ENCODE measurements at regions not wholly inside any gene's neighbourhood (a gene's known extent, or its start where the extent isn't known, plus 50 kb on each side); places are given as distances from the start of the nearest gene placed in this dataset.

DNA sequence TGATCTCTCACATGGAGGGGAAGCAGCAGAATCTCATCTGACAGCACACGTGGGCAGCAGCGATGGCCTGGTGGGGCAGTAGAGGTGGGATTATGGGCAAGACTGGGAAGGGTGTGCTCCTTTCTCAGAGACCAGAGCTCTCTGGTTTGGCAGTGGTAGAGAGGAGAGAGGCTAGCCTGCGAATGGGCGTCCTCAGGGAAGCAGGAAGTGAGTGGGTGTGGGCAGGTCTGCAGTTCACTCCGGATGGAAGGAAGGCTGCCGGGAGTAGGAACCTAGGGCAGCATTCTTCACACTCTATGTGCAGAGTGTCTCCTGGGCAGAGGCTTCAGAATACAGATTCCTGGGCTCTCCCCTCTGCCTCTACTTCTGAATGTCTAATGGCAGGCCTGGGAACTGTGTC lies 162.8 kb upstream of the BMPER start:
- Histone ChIP-seq H3K9ac (ENCODE audit: low read length) (no peak overlapping the region), H3K4me1 (ENCODE audit: control insufficient read depth in 1 of 2, insufficient read depth in 2 of 2, low read length in 2 of 2) (no peaks in the 10 kb centered on the region), H3K9me2 (ENCODE audit: insufficient read depth) (no peaks in the 10 kb centered on the region), H3K79me2 (ENCODE audit: insufficient read depth, low read length) (no peaks in the 10 kb centered on the region), H2AFZ (ENCODE audit: low read depth, low read length, poor library complexity, severe bottlenecking) (no peak overlapping the region), H3K9me3 (ENCODE audit: control insufficient read depth in 1 of 2, insufficient read depth in 1 of 2, low read depth in 1 of 2, low read length in 2 of 2) (no peaks in the 10 kb centered on the region), H3K27ac (ENCODE audit: low read depth, low read length) (no peak overlapping the region), H3K36me3 (ENCODE audit: control insufficient read depth in 1 of 2, insufficient read depth in 2 of 2, low read length in 2 of 2) (no peaks in the 10 kb centered on the region), H3K4me3 (replicated peaks in 1 of 2; ENCODE audit: low read depth in 1 of 2, low read length in 2 of 2) (no peak overlapping the region), H3K27me3 (ENCODE audit: insufficient read depth, low read length) (no peaks in the 10 kb centered on the region), H3K4me2 (ENCODE audit: low read length) (no peak overlapping the region), H4K20me1 (ENCODE audit: insufficient read depth) (no peaks in the 10 kb centered on the region)
- TF ChIP-seq EGR1 (IDR thresholded peaks at IDR 0.05; ENCODE audit: low read depth), result no peak
- TF ChIP-seq, protein P1, sequence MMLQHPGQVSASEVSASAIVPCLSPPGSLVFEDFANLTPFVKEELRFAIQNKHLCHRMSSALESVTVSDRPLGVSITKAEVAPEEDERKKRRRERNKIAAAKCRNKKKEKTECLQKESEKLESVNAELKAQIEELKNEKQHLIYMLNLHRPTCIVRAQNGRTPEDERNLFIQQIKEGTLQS (IDR thresholded peaks at IDR 0.05), result no peak
- TF ChIP-seq POLR2AphosphoS5 (IDR thresholded peaks at IDR 0.05; ENCODE audit: low read depth, low read length), result no peak
- no peak for TF ChIP-seq RAD21 (IDR thresholded peaks at IDR 0.05; ENCODE audit: low read depth)
- TF ChIP-seq, protein P2, sequence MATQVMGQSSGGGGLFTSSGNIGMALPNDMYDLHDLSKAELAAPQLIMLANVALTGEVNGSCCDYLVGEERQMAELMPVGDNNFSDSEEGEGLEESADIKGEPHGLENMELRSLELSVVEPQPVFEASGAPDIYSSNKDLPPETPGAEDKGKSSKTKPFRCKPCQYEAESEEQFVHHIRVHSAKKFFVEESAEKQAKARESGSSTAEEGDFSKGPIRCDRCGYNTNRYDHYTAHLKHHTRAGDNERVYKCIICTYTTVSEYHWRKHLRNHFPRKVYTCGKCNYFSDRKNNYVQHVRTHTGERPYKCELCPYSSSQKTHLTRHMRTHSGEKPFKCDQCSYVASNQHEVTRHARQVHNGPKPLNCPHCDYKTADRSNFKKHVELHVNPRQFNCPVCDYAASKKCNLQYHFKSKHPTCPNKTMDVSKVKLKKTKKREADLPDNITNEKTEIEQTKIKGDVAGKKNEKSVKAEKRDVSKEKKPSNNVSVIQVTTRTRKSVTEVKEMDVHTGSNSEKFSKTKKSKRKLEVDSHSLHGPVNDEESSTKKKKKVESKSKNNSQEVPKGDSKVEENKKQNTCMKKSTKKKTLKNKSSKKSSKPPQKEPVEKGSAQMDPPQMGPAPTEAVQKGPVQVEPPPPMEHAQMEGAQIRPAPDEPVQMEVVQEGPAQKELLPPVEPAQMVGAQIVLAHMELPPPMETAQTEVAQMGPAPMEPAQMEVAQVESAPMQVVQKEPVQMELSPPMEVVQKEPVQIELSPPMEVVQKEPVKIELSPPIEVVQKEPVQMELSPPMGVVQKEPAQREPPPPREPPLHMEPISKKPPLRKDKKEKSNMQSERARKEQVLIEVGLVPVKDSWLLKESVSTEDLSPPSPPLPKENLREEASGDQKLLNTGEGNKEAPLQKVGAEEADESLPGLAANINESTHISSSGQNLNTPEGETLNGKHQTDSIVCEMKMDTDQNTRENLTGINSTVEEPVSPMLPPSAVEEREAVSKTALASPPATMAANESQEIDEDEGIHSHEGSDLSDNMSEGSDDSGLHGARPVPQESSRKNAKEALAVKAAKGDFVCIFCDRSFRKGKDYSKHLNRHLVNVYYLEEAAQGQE (IDR thresholded peaks at IDR 0.05; ENCODE audit: low read depth), result no peak
- no peak for TF ChIP-seq TCF7L2 (IDR thresholded peaks at IDR 0.05; ENCODE audit: borderline replicate concordance, extremely low read depth, insufficient read depth, insufficient read length)
- TF ChIP-seq YY1 (IDR thresholded peaks at IDR 0.05; ENCODE audit: extremely low read depth, insufficient replicate concordance, low read depth, low read length), result no peak
- no peak for TF ChIP-seq ELF1 (IDR thresholded peaks at IDR 0.05; ENCODE audit: borderline replicate concordance, low read depth)
- TF ChIP-seq JUND (IDR thresholded peaks at IDR 0.05), result no peak
- TF ChIP-seq, protein P3, sequence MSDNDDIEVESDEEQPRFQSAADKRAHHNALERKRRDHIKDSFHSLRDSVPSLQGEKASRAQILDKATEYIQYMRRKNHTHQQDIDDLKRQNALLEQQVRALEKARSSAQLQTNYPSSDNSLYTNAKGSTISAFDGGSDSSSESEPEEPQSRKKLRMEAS (IDR thresholded peaks at IDR 0.05), result no peak
- TF ChIP-seq ZBTB33 (IDR thresholded peaks at IDR 0.05; ENCODE audit: extremely low read depth, insufficient replicate concordance, low read length), result no peak
- TF ChIP-seq CBX3 (IDR thresholded peaks at IDR 0.05; ENCODE audit: low read depth), result no peak
- TF ChIP-seq SP1 (IDR thresholded peaks at IDR 0.05; ENCODE audit: low read depth), result no peak
- no peak for TF ChIP-seq ZNF274 (IDR thresholded peaks at IDR 0.05; ENCODE audit: low read depth, low read length)
- TF ChIP-seq EZH2 (IDR thresholded peaks at IDR 0.05), result no peak
- TF ChIP-seq POLR2A (IDR thresholded peaks at IDR 0.05; ENCODE audit: borderline replicate concordance, extremely low read depth, insufficient read depth, insufficient read length), result no peak
- no peak for TF ChIP-seq SIN3A (IDR thresholded peaks at IDR 0.05; ENCODE audit: low read depth)
- TF ChIP-seq CEBPB (IDR thresholded peaks at IDR 0.05; ENCODE audit: low read depth), result no peak
- ChIA-PET CTCF (no interaction called here), RAD21 (ENCODE audit: low non-redundant PET in 1 of 2, low total read pairs in 2 of 2, uncharacterized antibody in 2 of 2, unreplicated experiment in 2 of 2) (no interaction called here), POLR2A (no interaction called here)
- intact Hi-C loops (cut with micrococcal nuclease), result loop anchor here (10.0 kb wide), 1 partner anchor 318 kb away; no protein-coding TSS in a partner anchor
- ATAC-seq (no peak), DNase-seq (ENCODE audit: low read depth, low spot score) (no peak)
- BruUV-seq (replicated peaks), result no TSS peak

All from HCT116 (cell line).